Endothelial cell of umbilical vein (primary cell): ENCODE measurements at regions not wholly inside any gene's neighbourhood (a gene's known extent, or its start where the extent isn't known, plus 50 kb on each side); places are given as distances from the start of the nearest gene placed in this dataset.

Experiments
- BruUV-seq: library from RNA; stranded (reverse); fragments of 400-500 nt; replicated peaks from 2 replicates; lab custom pipeline; 2021; lab: Mats Ljungman, UMichigan
- CTCF ChIA-PET: fragments of 300-600, 350-600 bp; sonication (Branson Sonifier 250); formaldehyde crosslinking; loops from one replicate; lab custom pipeline; 2021; ENCODE audit warnings: antibody characterized with exemption, inconsistent platforms; lab: Charles Lee
- POLR2A ChIA-PET: fragments of 300-600, 350-600 bp; sonication (Branson Sonifier 250); formaldehyde crosslinking; loops from one replicate; lab custom pipeline; 2021; ENCODE audit warnings: antibody characterized with exemption, inconsistent platforms; lab: Charles Lee
- DNase-seq: peaks from one replicate; pipeline ENCODE4 v3.0.0-alpha.2; 2011; ENCODE audit warnings: low read depth, low spot score
- FAIRE-seq: peaks from 2 replicates; lab custom pipeline; 2011; peaks lifted over from hg19 to GRCh38; lab: Jason Lieb, UNC
- H2AFZ ChIP-seq: 2 replicates; pipeline ENCODE4 v1.6.0; 2012; ENCODE audit warnings: low read depth, low read length, control low read depth, inconsistent platforms
- H3K27ac ChIP-seq: 2 replicates; pipeline ENCODE4 v1.5.1; 2011; ENCODE audit warnings: low read depth, mild to moderate bottlenecking, control low read depth, low read length, moderate library complexity; ENCODE audit not compliant: insufficient read depth
- H3K27me3 ChIP-seq, 2 experiments: 2 replicates each; pipeline versions ENCODE4 v1.6.0 to v1.6.1; 2011; ENCODE audit warnings: low read length in 2 of 2, mixed read lengths in 1 of 2; ENCODE audit not compliant: control insufficient read depth in 2 of 2, insufficient read depth in 2 of 2
- H3K36me3 ChIP-seq, 2 experiments: 2 replicates in 1 of 2; 3 replicates in 1 of 2; pipeline ENCODE4 v1.5.1; 2011; ENCODE audit warnings: low read length in 2 of 2, mild to moderate bottlenecking in 1 of 2, moderate library complexity in 1 of 2; ENCODE audit not compliant: control insufficient read depth in 2 of 2, insufficient read depth in 2 of 2; ENCODE audit errors: extremely low read depth in 1 of 2
- H3K4me1 ChIP-seq: 3 replicates; pipeline ENCODE4 v1.5.1; 2011; ENCODE audit warnings: mild to moderate bottlenecking, low read length; ENCODE audit not compliant: control insufficient read depth, insufficient read depth; ENCODE audit errors: extremely low read depth
- H3K4me2 ChIP-seq: 2 replicates; pipeline ENCODE4 v1.6.1; 2011; ENCODE audit warnings: low read length, control low read depth, mixed read lengths; ENCODE audit not compliant: insufficient read depth
- H3K4me3 ChIP-seq, 3 experiments: fragments of 200-600 bp in 1 of 3; sonication (generic), shearing (Covaris generic) in 1 of 3; replicated peaks in 1 of 3; 2 replicates each; pipeline ENCODE4 v1.5.1; 2011 to 2016; ENCODE audit warnings: control low read depth in 3 of 3, low read length in 3 of 3, mild to moderate bottlenecking in 2 of 3, inconsistent platforms in 1 of 3, low read depth in 1 of 3, moderate library complexity in 1 of 3; ENCODE audit not compliant: insufficient read depth in 1 of 3
- H3K79me2 ChIP-seq: 2 replicates; pipeline ENCODE4 v1.6.0; 2012; ENCODE audit warnings: low read length, inconsistent platforms; ENCODE audit not compliant: control insufficient read depth, insufficient read depth
- H3K9ac ChIP-seq: replicated peaks from 2 replicates; pipeline ENCODE3; 2011; ENCODE audit warnings: low read length, control low read depth; ENCODE audit not compliant: insufficient read depth; ENCODE audit errors: extremely low read depth
- H3K9me1 ChIP-seq: replicated peaks from 3 replicates; pipeline ENCODE4 v1.6.0; 2011; ENCODE audit warnings: mild to moderate bottlenecking, low read length; ENCODE audit not compliant: control insufficient read depth, insufficient read depth; ENCODE audit errors: extremely low read depth
- H3K9me3 ChIP-seq: replicated peaks from 2 replicates; pipeline ENCODE4 v1.5.1; 2012; ENCODE audit warnings: low read length, inconsistent platforms; ENCODE audit not compliant: control insufficient read depth, insufficient read depth
- H4K20me1 ChIP-seq: replicated peaks from 2 replicates; pipeline ENCODE3; 2011; ENCODE audit warnings: mild to moderate bottlenecking, low read length; ENCODE audit not compliant: control insufficient read depth, insufficient read depth; ENCODE audit errors: extremely low read depth
- EZH2 ChIP-seq: IDR thresholded peaks from 2 replicates; pipeline ENCODE4 v1.6.1; 2012; ENCODE audit warnings: borderline replicate concordance, low read depth, mild to moderate bottlenecking, moderate library complexity, low read length, inconsistent platforms; ENCODE audit not compliant: severe bottlenecking
- FOS ChIP-seq: IDR thresholded peaks from 2 replicates; pipeline ENCODE4 v1.6.1; 2011; ENCODE audit warnings: mild to moderate bottlenecking, low read length, moderate library complexity, borderline replicate concordance; ENCODE audit not compliant: insufficient read depth
- JUN ChIP-seq: IDR thresholded peaks from 2 replicates; pipeline ENCODE4 v1.6.1; 2011; ENCODE audit warnings: borderline replicate concordance, low read depth; ENCODE audit not compliant: insufficient read length, insufficient read depth
- MYC ChIP-seq: IDR thresholded peaks from one replicate; pipeline ENCODE4 v1.6.1; 2011; ENCODE audit warnings: mild to moderate bottlenecking, low read depth, low read length
- POLR2A ChIP-seq: IDR thresholded peaks from 2 replicates; pipeline ENCODE4 v1.6.1; 2012; ENCODE audit warnings: low read depth, mild to moderate bottlenecking, control low read depth, low read length
- POLR2AphosphoS5 ChIP-seq: IDR thresholded peaks from 2 replicates; pipeline ENCODE4 v1.6.1; 2012; ENCODE audit warnings: low read depth, mild to moderate bottlenecking, control low read depth, low read length, moderate library complexity; ENCODE audit not compliant: insufficient read depth
- dilution Hi-C: fragments of 300-500 bp; cut with MboI; formaldehyde crosslinking; loops from one replicate; pipeline ENCODE4 v1.15.0; 2019; ENCODE audit warnings: low sequenced_read_pairs; ENCODE audit not compliant: extremely low pct_ligation_motif_present
- intact Hi-C: fragments of 100-400 bp; cut with micrococcal nuclease; formaldehyde crosslinking; loops from one replicate; pipeline ENCODE4 v1.10.0; 2022
- TF ChIP-seq, protein P1 (sequence below), 2 donors: IDR thresholded peaks; 1 replicate in 1 of 2; 2 replicates in 1 of 2; pipeline ENCODE4 v1.5.1; 2011; ENCODE audit warnings: low read length in 2 of 2, mild to moderate bottlenecking in 2 of 2, moderate library complexity in 2 of 2, control low read depth in 1 of 2, inconsistent platforms in 1 of 2, low read depth in 1 of 2; ENCODE audit not compliant: insufficient read depth in 1 of 2; ENCODE audit errors: extremely low read depth in 1 of 2
- TF ChIP-seq, protein P2 (sequence below): IDR thresholded peaks from 2 replicates; pipeline ENCODE4 v1.6.1; 2011; ENCODE audit not compliant: insufficient read depth, insufficient read length

DNA sequence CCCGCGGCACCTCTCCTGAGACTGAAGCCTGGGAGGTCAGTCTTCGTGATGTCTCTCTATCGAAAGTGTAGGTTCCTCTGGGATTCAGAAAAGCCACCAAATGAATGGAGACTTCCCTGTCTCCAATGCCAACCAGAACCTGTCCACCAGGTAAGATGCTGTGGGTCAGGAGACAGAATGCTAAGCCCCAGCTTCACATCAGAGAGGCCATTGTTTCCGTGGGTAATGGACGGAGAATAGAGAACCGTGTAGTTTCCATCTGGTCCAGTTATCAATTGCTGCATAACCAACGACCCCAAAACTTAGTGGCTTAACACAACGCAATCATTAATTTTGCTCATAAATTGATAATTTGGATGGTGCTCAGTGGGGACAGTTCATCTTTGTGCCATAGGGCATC, 93.5 kb downstream of the DDX1 start:
- no peak overlapping the region for H3K4me2 ChIP-seq
- no peak overlapping the region for H3K9ac ChIP-seq
- H3K4me3 ChIP-seq, result no peak overlapping the region
- no peaks in the 10 kb centered on the region for H3K9me3 ChIP-seq
- ChIA-PET CTCF (interaction anchor here (1.7 kb wide), 1 partner anchor 14 kb away, joined by 4 read pairs; no protein-coding TSS in a partner anchor), POLR2A (no interaction called here)
- no peak overlapping the region for H2AFZ ChIP-seq
- BruUV-seq, result no TSS peak
- H3K4me1 ChIP-seq, result no peaks in the 10 kb centered on the region
- H3K27ac ChIP-seq, result no peak overlapping the region
- no peaks in the 10 kb centered on the region for H3K9me1 ChIP-seq
- TF ChIP-seq POLR2AphosphoS5, result no peak
- no peak for TF ChIP-seq EZH2
- TF ChIP-seq FOS, result no peak
- TF ChIP-seq, protein P1, sequence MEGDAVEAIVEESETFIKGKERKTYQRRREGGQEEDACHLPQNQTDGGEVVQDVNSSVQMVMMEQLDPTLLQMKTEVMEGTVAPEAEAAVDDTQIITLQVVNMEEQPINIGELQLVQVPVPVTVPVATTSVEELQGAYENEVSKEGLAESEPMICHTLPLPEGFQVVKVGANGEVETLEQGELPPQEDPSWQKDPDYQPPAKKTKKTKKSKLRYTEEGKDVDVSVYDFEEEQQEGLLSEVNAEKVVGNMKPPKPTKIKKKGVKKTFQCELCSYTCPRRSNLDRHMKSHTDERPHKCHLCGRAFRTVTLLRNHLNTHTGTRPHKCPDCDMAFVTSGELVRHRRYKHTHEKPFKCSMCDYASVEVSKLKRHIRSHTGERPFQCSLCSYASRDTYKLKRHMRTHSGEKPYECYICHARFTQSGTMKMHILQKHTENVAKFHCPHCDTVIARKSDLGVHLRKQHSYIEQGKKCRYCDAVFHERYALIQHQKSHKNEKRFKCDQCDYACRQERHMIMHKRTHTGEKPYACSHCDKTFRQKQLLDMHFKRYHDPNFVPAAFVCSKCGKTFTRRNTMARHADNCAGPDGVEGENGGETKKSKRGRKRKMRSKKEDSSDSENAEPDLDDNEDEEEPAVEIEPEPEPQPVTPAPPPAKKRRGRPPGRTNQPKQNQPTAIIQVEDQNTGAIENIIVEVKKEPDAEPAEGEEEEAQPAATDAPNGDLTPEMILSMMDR (IDR thresholded peaks at IDR 0.05; ENCODE audit: extremely low read depth in 1 of 2, insufficient read depth in 1 of 2, low read depth in 1 of 2, low read length in 2 of 2), result no peak
- no peak for TF ChIP-seq POLR2A
- TF ChIP-seq MYC, result no peak
- no peak for TF ChIP-seq JUN
- TF ChIP-seq, protein P2, sequence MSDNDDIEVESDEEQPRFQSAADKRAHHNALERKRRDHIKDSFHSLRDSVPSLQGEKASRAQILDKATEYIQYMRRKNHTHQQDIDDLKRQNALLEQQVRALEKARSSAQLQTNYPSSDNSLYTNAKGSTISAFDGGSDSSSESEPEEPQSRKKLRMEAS, result no peak
- intact Hi-C loops, result no loop called here
- no peaks in the 10 kb centered on the region for H4K20me1 ChIP-seq
- no peak for DNase-seq
- H3K27me3 ChIP-seq, result peaks cover 8% of the 10 kb centered on the region in 2 experiments
- no peak for FAIRE-seq
- no peaks in the 10 kb centered on the region for H3K36me3 ChIP-seq
- no peaks in the 10 kb centered on the region for H3K79me2 ChIP-seq
- dilution Hi-C loops, result no loop called here
